DND-41 (cell line): ENCODE measurements at regions not wholly inside any gene's neighbourhood (a gene's known extent, or its start where the extent isn't known, plus 50 kb on each side); places are given as distances from the start of the nearest gene placed in this dataset.
"Not testable (repeated sequence)": the region's sequence is repeated elsewhere in the genome, so short reads cannot be mapped to it uniquely, and the experiment has no call there.

Experiments
- CTCF ChIP-seq: IDR thresholded peaks from 2 replicates; pipeline ENCODE4 v1.5.1; 2012; ENCODE audit warnings: borderline replicate concordance, low read length, moderate library complexity, mild to moderate bottlenecking; ENCODE audit not compliant: poor library complexity, severe bottlenecking; ENCODE audit errors: extremely low read depth
- EZH2 ChIP-seq: IDR thresholded peaks from 3 replicates; pipeline ENCODE4 v1.6.1; 2012; ENCODE audit warnings: borderline replicate concordance, low read depth, mild to moderate bottlenecking, moderate library complexity, low read length, inconsistent platforms; ENCODE audit not compliant: severe bottlenecking

GRCh38 chr6:112541847-112542246 lies 194.7 kb downstream of the RFPL4B start:
- TF ChIP-seq EZH2: not testable (repeated sequence)
- peak; percentile 29 for TF ChIP-seq CTCF
